GM23338 (cell line): ENCODE measurements at regions not wholly inside any gene's neighbourhood (a gene's known extent, or its start where the extent isn't known, plus 50 kb on each side); places are given as distances from the start of the nearest gene placed in this dataset.

Experiments
- ATAC-seq: fragments of 200-7000 bp; cut with Tn5 transposase; 3 replicates; pipeline ENCODE4 v1.9.1; 2020
- DNase-seq: peaks from one replicate; pipeline ENCODE4 v3.0.0-alpha.2; 2015; ENCODE audit warnings: low spot score
- H2AFZ ChIP-seq: fragments of 200-600 bp; sonication (generic); 2 replicates; pipeline ENCODE4 v1.8.0; 2016; ENCODE audit warnings: antibody characterized with exemption, mild to moderate bottlenecking, moderate library complexity
- H3F3A ChIP-seq: fragments of 200-600 bp; sonication (generic); replicated peaks from 2 replicates; pipeline ENCODE4 v1.8.0; 2017; ENCODE audit warnings: antibody characterized with exemption, mixed run types, low read depth
- H3K27ac ChIP-seq: fragments of 200-600 bp; sonication (generic); 2 replicates; pipeline ENCODE4 v1.6.1; 2016; ENCODE audit warnings: low read depth
- H3K27me3 ChIP-seq: fragments of 200-600 bp; sonication (generic); 2 replicates; pipeline ENCODE4 v1.8.0; 2016; ENCODE audit warnings: mild to moderate bottlenecking, mixed run types, moderate library complexity; ENCODE audit not compliant: insufficient read depth
- H3K36me3 ChIP-seq: fragments of 200-600 bp; sonication (generic); 2 replicates; pipeline ENCODE4 v1.8.0; 2016; ENCODE audit warnings: mild to moderate bottlenecking; ENCODE audit not compliant: insufficient read depth
- H3K4me1 ChIP-seq: fragments of 200-600 bp; sonication (generic); 2 replicates; pipeline ENCODE4 v1.8.0; 2016; ENCODE audit warnings: mild to moderate bottlenecking, moderate library complexity; ENCODE audit not compliant: insufficient read depth
- H3K4me2 ChIP-seq: fragments of 200-600 bp; sonication (generic); 2 replicates; pipeline ENCODE4 v1.7.1; 2017; ENCODE audit warnings: mixed run types
- H3K4me3 ChIP-seq: fragments of 200-600 bp; sonication (generic); 2 replicates; pipeline ENCODE4 v1.6.1; 2016; ENCODE audit warnings: mixed run types
- H3K79me2 ChIP-seq: fragments of 200-600 bp; sonication (generic); replicated peaks from 2 replicates; pipeline ENCODE4 v1.8.0; 2017; ENCODE audit warnings: mild to moderate bottlenecking; ENCODE audit not compliant: insufficient read depth
- H3K9me2 ChIP-seq: fragments of 200-600 bp; sonication (generic); 2 replicates; pipeline ENCODE4 v1.8.0; 2017; ENCODE audit not compliant: insufficient read depth
- H4K20me1 ChIP-seq: fragments of 200-600 bp; sonication (generic); replicated peaks from 2 replicates; pipeline ENCODE4 v1.8.0; 2017; ENCODE audit warnings: mild to moderate bottlenecking; ENCODE audit not compliant: insufficient read depth
- H3K27ac Mint-ChIP-seq: 2 replicates; pipeline ENCODE4 v1.8.0; 2020; ENCODE audit warnings: inconsistent platforms, mild to moderate bottlenecking, moderate library complexity, mixed read lengths
- H3K27me3 Mint-ChIP-seq: 3 replicates; pipeline ENCODE4 v1.8.0; 2022; ENCODE audit warnings: low read depth, mild to moderate bottlenecking, moderate library complexity, mixed read lengths, inconsistent platforms; ENCODE audit not compliant: insufficient read depth, poor library complexity
- H3K36me3 Mint-ChIP-seq: 3 replicates; pipeline ENCODE4 v1.8.0; 2021; ENCODE audit warnings: low read depth, mild to moderate bottlenecking, inconsistent platforms, moderate library complexity, mixed read lengths
- H3K4me1 Mint-ChIP-seq: 3 replicates; pipeline ENCODE4 v1.8.0; 2020; ENCODE audit warnings: mild to moderate bottlenecking, inconsistent platforms, mixed read lengths
- H3K4me3 Mint-ChIP-seq: 3 replicates; pipeline ENCODE4 v1.8.0; 2021; ENCODE audit warnings: moderate library complexity, mild to moderate bottlenecking, inconsistent platforms, mixed read lengths
- H3K9me3 Mint-ChIP-seq: 3 replicates; pipeline ENCODE4 v1.8.0; 2020; ENCODE audit warnings: moderate library complexity, mild to moderate bottlenecking, inconsistent platforms, mixed read lengths
- CREB1 ChIP-seq: fragments of 250-450 bp; sonication (Bioruptor Pico); IDR thresholded peaks from 2 replicates; pipeline ENCODE4 v1.5.0; 2020; ENCODE audit warnings: low read depth, mild to moderate bottlenecking, moderate library complexity
- EZH2 ChIP-seq: fragments of 200-600 bp; sonication (generic); IDR thresholded peaks from one replicate; pipeline ENCODE4 v1.8.0; 2017; ENCODE audit warnings: antibody characterized with exemption, mild to moderate bottlenecking, low read depth; ENCODE audit not compliant: unreplicated experiment
- EZH2phosphoT487 ChIP-seq: fragments of 200-600 bp; sonication (generic); IDR thresholded peaks from one replicate; pipeline ENCODE4 v1.8.1; 2018; ENCODE audit warnings: antibody characterized with exemption; ENCODE audit not compliant: unreplicated experiment
- JUNB ChIP-seq: IDR thresholded peaks from one replicate; pipeline ENCODE4 v1.6.1; 2016; ENCODE audit warnings: antibody characterized with exemption; ENCODE audit not compliant: unreplicated experiment
- NANOG ChIP-seq: IDR thresholded peaks from 2 replicates; pipeline ENCODE4 v1.6.1; 2016; ENCODE audit warnings: antibody characterized with exemption, borderline replicate concordance
- POLR2AphosphoS5 ChIP-seq: IDR thresholded peaks from 2 replicates; pipeline ENCODE4 v1.6.1; 2016; ENCODE audit warnings: antibody characterized with exemption, low read depth
- STAT1 ChIP-seq: IDR thresholded peaks from one replicate; pipeline ENCODE4 v1.6.1; 2016; ENCODE audit warnings: antibody characterized with exemption; ENCODE audit not compliant: unreplicated experiment
- ZNF114 ChIP-seq: fragments of 250-450 bp; sonication (Bioruptor Pico); IDR thresholded peaks from 2 replicates; pipeline ENCODE4 v1.5.0; 2020; ENCODE audit warnings: mild to moderate bottlenecking, moderate library complexity
- TF ChIP-seq, protein P1 (sequence below): IDR thresholded peaks from one replicate; pipeline ENCODE4 v1.6.1; 2018; ENCODE audit warnings: antibody characterized with exemption; ENCODE audit not compliant: unreplicated experiment
- TF ChIP-seq, protein P2 (sequence below), 2 experiments: fragments of 200-600 bp in 1 of 2; sonication (generic) in 1 of 2; conservative IDR thresholded peaks; 2 replicates each; pipeline versions ENCODE4 v1.5.1 to v1.6.1; 2016 to 2017; ENCODE audit warnings: antibody characterized with exemption in 2 of 2, low read depth in 2 of 2, mild to moderate bottlenecking in 2 of 2, moderate library complexity in 1 of 2

DNA sequence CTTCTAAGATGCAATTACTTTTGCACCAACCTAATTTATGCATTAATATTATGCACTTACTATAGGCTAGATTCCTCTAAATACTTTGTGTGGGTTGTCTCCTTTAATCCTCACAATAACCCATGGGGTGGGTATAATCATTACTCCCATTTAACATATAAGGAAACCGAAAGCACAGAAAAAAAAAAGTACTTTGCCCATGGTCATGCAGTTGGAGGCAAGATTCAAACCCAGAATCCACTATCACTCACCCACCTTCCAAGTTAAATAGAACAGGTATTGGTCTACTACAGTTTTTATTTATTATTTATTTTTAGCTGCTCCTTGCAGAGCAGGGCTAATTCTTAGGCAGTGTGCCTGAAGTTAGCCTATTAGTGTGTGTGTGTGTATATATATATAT lies 76.6 kb upstream of the FZD7 start (continued):
- TF ChIP-seq, protein P1, sequence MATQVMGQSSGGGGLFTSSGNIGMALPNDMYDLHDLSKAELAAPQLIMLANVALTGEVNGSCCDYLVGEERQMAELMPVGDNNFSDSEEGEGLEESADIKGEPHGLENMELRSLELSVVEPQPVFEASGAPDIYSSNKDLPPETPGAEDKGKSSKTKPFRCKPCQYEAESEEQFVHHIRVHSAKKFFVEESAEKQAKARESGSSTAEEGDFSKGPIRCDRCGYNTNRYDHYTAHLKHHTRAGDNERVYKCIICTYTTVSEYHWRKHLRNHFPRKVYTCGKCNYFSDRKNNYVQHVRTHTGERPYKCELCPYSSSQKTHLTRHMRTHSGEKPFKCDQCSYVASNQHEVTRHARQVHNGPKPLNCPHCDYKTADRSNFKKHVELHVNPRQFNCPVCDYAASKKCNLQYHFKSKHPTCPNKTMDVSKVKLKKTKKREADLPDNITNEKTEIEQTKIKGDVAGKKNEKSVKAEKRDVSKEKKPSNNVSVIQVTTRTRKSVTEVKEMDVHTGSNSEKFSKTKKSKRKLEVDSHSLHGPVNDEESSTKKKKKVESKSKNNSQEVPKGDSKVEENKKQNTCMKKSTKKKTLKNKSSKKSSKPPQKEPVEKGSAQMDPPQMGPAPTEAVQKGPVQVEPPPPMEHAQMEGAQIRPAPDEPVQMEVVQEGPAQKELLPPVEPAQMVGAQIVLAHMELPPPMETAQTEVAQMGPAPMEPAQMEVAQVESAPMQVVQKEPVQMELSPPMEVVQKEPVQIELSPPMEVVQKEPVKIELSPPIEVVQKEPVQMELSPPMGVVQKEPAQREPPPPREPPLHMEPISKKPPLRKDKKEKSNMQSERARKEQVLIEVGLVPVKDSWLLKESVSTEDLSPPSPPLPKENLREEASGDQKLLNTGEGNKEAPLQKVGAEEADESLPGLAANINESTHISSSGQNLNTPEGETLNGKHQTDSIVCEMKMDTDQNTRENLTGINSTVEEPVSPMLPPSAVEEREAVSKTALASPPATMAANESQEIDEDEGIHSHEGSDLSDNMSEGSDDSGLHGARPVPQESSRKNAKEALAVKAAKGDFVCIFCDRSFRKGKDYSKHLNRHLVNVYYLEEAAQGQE, result no peak
- TF ChIP-seq ZNF114 (no peak), EZH2phosphoT487 (no peak)

DNA sequence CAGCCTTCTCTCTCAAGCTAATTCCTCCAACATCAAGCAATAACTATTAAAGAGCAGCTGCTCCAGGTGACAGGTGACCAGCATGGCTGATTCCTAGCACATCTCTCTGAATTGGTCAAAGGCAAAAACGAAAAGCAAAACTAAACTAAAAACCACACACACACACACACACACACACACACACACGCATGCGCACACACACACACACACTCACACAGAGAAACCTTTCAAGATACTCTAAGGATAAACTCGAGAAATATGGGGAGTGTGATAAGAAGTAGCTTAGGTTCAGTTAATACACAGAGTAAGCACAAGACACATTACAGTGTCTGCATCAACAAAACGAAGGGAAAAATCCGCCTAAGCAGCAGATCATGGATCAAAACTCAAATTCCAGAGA lies 74.5 kb upstream of the FZD7 start:
- no peak overlapping the region for H3K27ac ChIP-seq
- Mint-ChIP-seq H3K27ac (no peak overlapping the region), H3K9me3 (no peaks in the 10 kb centered on the region), H3K27me3 (peaks cover 8% of the 10 kb centered on the region), H3K4me3 (no peak overlapping the region), H3K36me3 (peaks cover 6% of the 10 kb centered on the region; the same call in 1 of the 3 replicates), H3K4me1 (peaks cover 38% of the 10 kb centered on the region)
- no peaks in the 10 kb centered on the region for H3K27me3 ChIP-seq
- peaks cover 9% of the 10 kb centered on the region for H3K4me1 ChIP-seq
- no peak overlapping the region for H3K4me2 ChIP-seq
- no peaks in the 10 kb centered on the region for H3K36me3 ChIP-seq
- H3K9me2 ChIP-seq, result no peaks in the 10 kb centered on the region
- peaks cover 7% of the 10 kb centered on the region; the same call in 1 of the 2 replicates for H3K79me2 ChIP-seq
- H2AFZ ChIP-seq, result no peak overlapping the region
- ATAC-seq (no peak), DNase-seq (no peak)
- peaks cover 13% of the 10 kb centered on the region for H3F3A ChIP-seq
- no peak for TF ChIP-seq NANOG
- TF ChIP-seq EZH2, result no peak
- no peak for TF ChIP-seq CREB1 (CRISPR knock-in tag)
- TF ChIP-seq POLR2AphosphoS5, result no peak
- TF ChIP-seq STAT1, result no peak
- TF ChIP-seq ZNF114, result no peak
- TF ChIP-seq, protein P2, sequence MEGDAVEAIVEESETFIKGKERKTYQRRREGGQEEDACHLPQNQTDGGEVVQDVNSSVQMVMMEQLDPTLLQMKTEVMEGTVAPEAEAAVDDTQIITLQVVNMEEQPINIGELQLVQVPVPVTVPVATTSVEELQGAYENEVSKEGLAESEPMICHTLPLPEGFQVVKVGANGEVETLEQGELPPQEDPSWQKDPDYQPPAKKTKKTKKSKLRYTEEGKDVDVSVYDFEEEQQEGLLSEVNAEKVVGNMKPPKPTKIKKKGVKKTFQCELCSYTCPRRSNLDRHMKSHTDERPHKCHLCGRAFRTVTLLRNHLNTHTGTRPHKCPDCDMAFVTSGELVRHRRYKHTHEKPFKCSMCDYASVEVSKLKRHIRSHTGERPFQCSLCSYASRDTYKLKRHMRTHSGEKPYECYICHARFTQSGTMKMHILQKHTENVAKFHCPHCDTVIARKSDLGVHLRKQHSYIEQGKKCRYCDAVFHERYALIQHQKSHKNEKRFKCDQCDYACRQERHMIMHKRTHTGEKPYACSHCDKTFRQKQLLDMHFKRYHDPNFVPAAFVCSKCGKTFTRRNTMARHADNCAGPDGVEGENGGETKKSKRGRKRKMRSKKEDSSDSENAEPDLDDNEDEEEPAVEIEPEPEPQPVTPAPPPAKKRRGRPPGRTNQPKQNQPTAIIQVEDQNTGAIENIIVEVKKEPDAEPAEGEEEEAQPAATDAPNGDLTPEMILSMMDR (conservative IDR thresholded peaks at IDR 0.05; ENCODE audit: low read depth in 2 of 2), result no peak
- no peak overlapping the region for H3K4me3 ChIP-seq
- no peaks in the 10 kb centered on the region for H4K20me1 ChIP-seq

DNA sequence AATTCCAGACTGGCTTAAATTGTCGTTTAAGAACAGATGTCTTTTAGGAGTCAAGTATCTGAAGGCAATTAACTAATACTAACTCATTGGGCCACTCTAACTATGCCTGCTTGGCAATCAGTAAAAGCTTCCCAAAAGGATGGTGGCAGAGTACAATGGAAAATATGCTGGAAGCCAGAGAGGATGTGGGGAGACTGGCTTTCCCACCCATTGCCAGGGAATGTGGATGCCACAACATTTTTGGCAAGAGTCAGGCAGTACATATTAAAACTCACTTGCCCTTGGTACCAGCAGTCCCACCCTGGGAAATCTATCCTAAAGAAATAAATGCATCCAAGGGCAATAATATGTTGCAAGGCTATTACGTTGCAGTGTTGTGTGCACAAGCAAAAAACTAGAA lies 74.0 kb upstream of the FZD7 start:
- Mint-ChIP-seq H3K9me3 (no peaks in the 10 kb centered on the region), H3K4me1 (peaks cover 38% of the 10 kb centered on the region), H3K27me3 (peaks cover 8% of the 10 kb centered on the region), H3K4me3 (no peak overlapping the region), H3K36me3 (peaks cover 6% of the 10 kb centered on the region; the same call in 1 of the 3 replicates), H3K27ac (no peak overlapping the region)
- Histone ChIP-seq H3K79me2 (peaks cover 7% of the 10 kb centered on the region; the same call in 1 of the 2 replicates), H3K9me2 (no peaks in the 10 kb centered on the region), H3K27ac (no peak overlapping the region), H3K27me3 (no peaks in the 10 kb centered on the region), H3K4me2 (no peak overlapping the region), H3F3A (peaks cover 13% of the 10 kb centered on the region), H3K4me1 (peaks cover 9% of the 10 kb centered on the region), H3K36me3 (no peaks in the 10 kb centered on the region), H4K20me1 (no peaks in the 10 kb centered on the region), H3K4me3 (no peak overlapping the region), H2AFZ (no peak overlapping the region)
- DNase-seq (no peak), ATAC-seq (no peak)
- TF ChIP-seq JUNB (no peak), POLR2AphosphoS5 (no peak), NANOG (no peak), EZH2phosphoT487 (no peak), ZNF114 (no peak), EZH2 (no peak)
- TF ChIP-seq, protein P1, result no peak
